Fibroblast of the aortic adventitia (primary cell): ENCODE measurements at regions not wholly inside any gene's neighbourhood (a gene's known extent, or its start where the extent isn't known, plus 50 kb on each side); places are given as distances from the start of the nearest gene placed in this dataset.
"Not testable (repeated sequence)": the region's sequence is repeated elsewhere in the genome, so short reads cannot be mapped to it uniquely, and the experiment has no call there.

Experiments
- DNase-seq: peaks from one replicate; pipeline ENCODE4 v3.0.0-alpha.2; 2010; ENCODE audit warnings: low read depth
- H3K4me3 ChIP-seq: 2 replicates; pipeline ENCODE4 v1.5.1; 2011; ENCODE audit warnings: low read depth, mild to moderate bottlenecking, control low read depth, low read length, moderate library complexity
- CTCF ChIP-seq: IDR thresholded peaks from 2 replicates; pipeline ENCODE4 v1.5.1; 2011; ENCODE audit warnings: mild to moderate bottlenecking, low read length, control low read depth, inconsistent platforms; ENCODE audit not compliant: insufficient read depth

GRCh38 chr4:75422998-75423397 lies 91.2 kb downstream of the RCHY1 start:
- DNase-seq: no peak
- no peak for TF ChIP-seq CTCF
- no peak overlapping the region for H3K4me3 ChIP-seq

- TF ChIP-seq CTCF: no peak
- DNase-seq: no peak
- H3K4me3 ChIP-seq: no peak overlapping the region
Measured at GRCh38 chr4:75412746-75413145, 101.5 kb downstream of the RCHY1 start.

- DNase-seq: no peak
- TF ChIP-seq CTCF: no peak
Measured at GRCh38 chr4:75398501-75398900, 115.7 kb downstream of the RCHY1 start.

GRCh38 chr4:75391489-75392166 lies 122.6 kb downstream of the RCHY1 start:
- no peak for TF ChIP-seq CTCF
- no peak for DNase-seq

More at GRCh38 chr4:75398501-75398900, 115.7 kb downstream of the RCHY1 start:
- H3K4me3 ChIP-seq: no peak overlapping the region

GRCh38 chr4:75386426-75386825 lies 127.8 kb downstream of the RCHY1 start:
- H3K4me3 ChIP-seq, DNase-seq: not testable (repeated sequence)

More at GRCh38 chr4:75391489-75392166, 122.6 kb downstream of the RCHY1 start:
- H3K4me3 ChIP-seq: no peak overlapping the region

GRCh38 chr4:75385106-75385505 lies 129.1 kb downstream of the RCHY1 start:
- DNase-seq: peak; percentile 2
- H3K4me3 ChIP-seq: no peak overlapping the region
- no peak for TF ChIP-seq CTCF

GRCh38 chr4:75376543-75376942 lies 137.7 kb downstream of the RCHY1 start:
- H3K4me3 ChIP-seq: no peak overlapping the region
- no peak for TF ChIP-seq CTCF
- DNase-seq: no peak
